ENCODE measurements at regions not wholly inside any gene's neighbourhood (a gene's known extent, or its start where the extent isn't known, plus 50 kb on each side); places are given as distances from the start of the nearest gene placed in this dataset.
A peak's percentile ranks its signal among the peaks of the same experiment; 100 is the strongest.

GRCh38 chr5:167564275-167564674 lies 727.2 kb upstream of the WWC1 start:
- H3K27me3 ChIP-seq (ENCODE audit: insufficient read depth, low read depth, low read length): no peaks in the 10 kb centered on the region
- H3K9me2 ChIP-seq (ENCODE audit: insufficient read depth, low read length): no peaks in the 10 kb centered on the region
- no peaks in the 10 kb centered on the region for H3K36me3 ChIP-seq (ENCODE audit: insufficient read depth, low read length)
- no peak overlapping the region for H3K9ac ChIP-seq (ENCODE audit: low read length)
- H2AFZ ChIP-seq (ENCODE audit: low read depth, low read length): no peak overlapping the region
- TF ChIP-seq POLR2AphosphoS5 (IDR thresholded peaks at IDR 0.05): no peak
- no peak for TF ChIP-seq SMC3 (conservative IDR thresholded peaks at IDR 0.05; ENCODE audit: poor library complexity)
- no peak for TF ChIP-seq MXI1 (conservative IDR thresholded peaks at IDR 0.05; ENCODE audit: poor library complexity, severe bottlenecking)
- no peaks in the 10 kb centered on the region for H3K9me3 ChIP-seq (ENCODE audit: low read length)
- H3K4me3 ChIP-seq (ENCODE audit: low read length): no peak overlapping the region
- H3K27ac ChIP-seq (ENCODE audit: low read length): no peak overlapping the region
- H3K4me2 ChIP-seq (ENCODE audit: low read length): no peak overlapping the region
- H3K79me2 ChIP-seq (replicated peaks; ENCODE audit: insufficient read depth, low read length): no peaks in the 10 kb centered on the region
- H4K20me1 ChIP-seq (ENCODE audit: insufficient read depth): no peaks in the 10 kb centered on the region
- H3F3A ChIP-seq (ENCODE audit: insufficient read depth, low read length, poor library complexity, severe bottlenecking): no peaks in the 10 kb centered on the region

- no peaks in the 10 kb centered on the region for H4K20me1 ChIP-seq (ENCODE audit: insufficient read depth)
- H2AFZ ChIP-seq (ENCODE audit: low read depth, low read length): no peak overlapping the region
- H3K36me3 ChIP-seq (ENCODE audit: insufficient read depth, low read length): no peaks in the 10 kb centered on the region
- no peaks in the 10 kb centered on the region for H3K27me3 ChIP-seq (ENCODE audit: insufficient read depth, low read depth, low read length)
- no peak overlapping the region for H3K4me2 ChIP-seq (ENCODE audit: low read length)
- H3K79me2 ChIP-seq (replicated peaks; ENCODE audit: insufficient read depth, low read length): no peaks in the 10 kb centered on the region
- H3K9me3 ChIP-seq (ENCODE audit: low read length): no peaks in the 10 kb centered on the region
- H3K4me3 ChIP-seq (ENCODE audit: low read length): no peak overlapping the region
- TF ChIP-seq EP300 (conservative IDR thresholded peaks at IDR 0.05; ENCODE audit: poor library complexity, severe bottlenecking) (no peak), POLR2AphosphoS5 (IDR thresholded peaks at IDR 0.05) (no peak), MXI1 (conservative IDR thresholded peaks at IDR 0.05; ENCODE audit: poor library complexity, severe bottlenecking) (no peak), CTCF (IDR thresholded peaks at IDR 0.05; ENCODE audit: poor library complexity, severe bottlenecking) (peak; percentile 59), TAF1 (IDR thresholded peaks at IDR 0.05; ENCODE audit: low read depth) (no peak), REST (IDR thresholded peaks at IDR 0.05; ENCODE audit: borderline replicate concordance) (no peak), EZH2 (IDR thresholded peaks at IDR 0.05; ENCODE audit: borderline replicate concordance, insufficient read depth, low read length, poor library complexity, severe bottlenecking) (no peak), RAD21 (conservative IDR thresholded peaks at IDR 0.05) (peak; percentile 67), SMC3 (conservative IDR thresholded peaks at IDR 0.05; ENCODE audit: poor library complexity) (peak; percentile 45)
- no peak overlapping the region for H3K27ac ChIP-seq (ENCODE audit: low read length)
- H3K9me2 ChIP-seq (ENCODE audit: insufficient read depth, low read length): no peaks in the 10 kb centered on the region
- H3F3A ChIP-seq (ENCODE audit: insufficient read depth, low read length, poor library complexity, severe bottlenecking): no peaks in the 10 kb centered on the region
- no peak overlapping the region for H3K9ac ChIP-seq (ENCODE audit: low read length)
Observed at GRCh38 chr5:167565189-167565954, 726.1 kb upstream of the WWC1 start.
